Pulmonary artery endothelial cell (primary cell): ENCODE measurements at regions not wholly inside any gene's neighbourhood (a gene's known extent, or its start where the extent isn't known, plus 50 kb on each side); places are given as distances from the start of the nearest gene placed in this dataset.

Experiments used
- DNase-seq: peaks from one replicate; pipeline ENCODE4 v3.0.0-alpha.2; 2011; ENCODE audit warnings: low read depth, low spot score

- no peak for DNase-seq
Measured at GRCh38 chr11:86120807-86121206, 51.9 kb upstream of the PICALM start.

GRCh38 chr11:86119906-86120305 lies 51.0 kb upstream of the PICALM start:
- DNase-seq = no peak

- DNase-seq = no peak
Measured at GRCh38 chr11:86119077-86119476, 50.2 kb upstream of the PICALM start.
